ENCODE measurements at regions not wholly inside any gene's neighbourhood (a gene's known extent, or its start where the extent isn't known, plus 50 kb on each side); places are given as distances from the start of the nearest gene placed in this dataset.
"Not testable (repeated sequence)": the region's sequence is repeated elsewhere in the genome, so short reads cannot be mapped to it uniquely, and the experiment has no call there.

DNA sequence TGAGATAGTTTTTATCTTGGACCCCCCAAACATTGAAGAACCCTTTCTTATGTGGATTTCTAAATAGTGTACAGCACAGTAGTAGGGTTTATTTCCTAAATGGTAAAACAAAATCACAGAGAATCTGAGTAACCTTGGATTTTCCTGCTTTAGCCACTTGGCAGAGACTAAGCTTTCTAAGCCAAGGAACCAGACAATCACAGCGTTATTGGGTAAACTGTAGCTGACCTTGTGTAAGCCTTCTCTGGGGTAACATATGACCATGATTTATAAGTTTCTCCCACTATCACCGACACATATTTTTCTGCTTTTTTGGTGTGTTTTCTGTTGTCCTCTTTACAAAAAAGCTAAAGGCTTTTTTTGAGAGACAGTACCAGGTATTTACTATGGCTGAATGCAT lies 136.3 kb upstream of the PZP start:
- TF ChIP-seq, protein P1, sequence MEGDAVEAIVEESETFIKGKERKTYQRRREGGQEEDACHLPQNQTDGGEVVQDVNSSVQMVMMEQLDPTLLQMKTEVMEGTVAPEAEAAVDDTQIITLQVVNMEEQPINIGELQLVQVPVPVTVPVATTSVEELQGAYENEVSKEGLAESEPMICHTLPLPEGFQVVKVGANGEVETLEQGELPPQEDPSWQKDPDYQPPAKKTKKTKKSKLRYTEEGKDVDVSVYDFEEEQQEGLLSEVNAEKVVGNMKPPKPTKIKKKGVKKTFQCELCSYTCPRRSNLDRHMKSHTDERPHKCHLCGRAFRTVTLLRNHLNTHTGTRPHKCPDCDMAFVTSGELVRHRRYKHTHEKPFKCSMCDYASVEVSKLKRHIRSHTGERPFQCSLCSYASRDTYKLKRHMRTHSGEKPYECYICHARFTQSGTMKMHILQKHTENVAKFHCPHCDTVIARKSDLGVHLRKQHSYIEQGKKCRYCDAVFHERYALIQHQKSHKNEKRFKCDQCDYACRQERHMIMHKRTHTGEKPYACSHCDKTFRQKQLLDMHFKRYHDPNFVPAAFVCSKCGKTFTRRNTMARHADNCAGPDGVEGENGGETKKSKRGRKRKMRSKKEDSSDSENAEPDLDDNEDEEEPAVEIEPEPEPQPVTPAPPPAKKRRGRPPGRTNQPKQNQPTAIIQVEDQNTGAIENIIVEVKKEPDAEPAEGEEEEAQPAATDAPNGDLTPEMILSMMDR (IDR thresholded peaks at IDR 0.05; ENCODE audit: borderline replicate concordance, control extremely low read depth, extremely low read depth, insufficient read depth, missing control alignments): no peak
- DNase-seq (ENCODE audit: low spot score): no peak
- in situ Hi-C loops (cut with MboI; ENCODE audit: low sequenced_read_pairs, unreplicated experiment): loop anchor here (25.0 kb wide), 1 partner anchor 293 kb away; no protein-coding TSS in a partner anchor

DNA sequence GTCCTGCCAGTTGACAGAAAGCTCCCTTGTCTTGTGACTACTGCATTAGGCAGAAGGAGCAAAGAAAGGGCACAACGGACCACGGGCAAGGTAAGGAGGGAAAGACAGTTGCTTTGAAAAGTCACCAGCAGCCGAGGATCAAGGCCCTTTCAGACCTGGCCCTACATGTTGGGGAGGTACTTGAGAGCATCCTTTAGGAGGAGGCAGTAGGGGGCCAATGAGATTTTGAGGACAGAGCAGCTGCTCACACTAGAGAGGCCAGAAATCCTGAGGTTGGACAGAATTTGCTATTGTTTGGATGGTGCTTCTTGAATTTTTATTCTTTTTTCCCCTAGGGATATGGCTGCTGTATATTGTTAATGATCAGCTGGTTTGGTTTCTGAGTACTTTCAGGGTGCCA lies 135.5 kb upstream of the PZP start:
- in situ Hi-C loops (cut with MboI; ENCODE audit: low sequenced_read_pairs, unreplicated experiment): loop anchor here (25.0 kb wide), 1 partner anchor 294 kb away; no protein-coding TSS in a partner anchor
- TF ChIP-seq, protein P1 (IDR thresholded peaks at IDR 0.05; ENCODE audit: borderline replicate concordance, control extremely low read depth, extremely low read depth, insufficient read depth, missing control alignments): no peak
- no peak for DNase-seq (ENCODE audit: low spot score)

DNA sequence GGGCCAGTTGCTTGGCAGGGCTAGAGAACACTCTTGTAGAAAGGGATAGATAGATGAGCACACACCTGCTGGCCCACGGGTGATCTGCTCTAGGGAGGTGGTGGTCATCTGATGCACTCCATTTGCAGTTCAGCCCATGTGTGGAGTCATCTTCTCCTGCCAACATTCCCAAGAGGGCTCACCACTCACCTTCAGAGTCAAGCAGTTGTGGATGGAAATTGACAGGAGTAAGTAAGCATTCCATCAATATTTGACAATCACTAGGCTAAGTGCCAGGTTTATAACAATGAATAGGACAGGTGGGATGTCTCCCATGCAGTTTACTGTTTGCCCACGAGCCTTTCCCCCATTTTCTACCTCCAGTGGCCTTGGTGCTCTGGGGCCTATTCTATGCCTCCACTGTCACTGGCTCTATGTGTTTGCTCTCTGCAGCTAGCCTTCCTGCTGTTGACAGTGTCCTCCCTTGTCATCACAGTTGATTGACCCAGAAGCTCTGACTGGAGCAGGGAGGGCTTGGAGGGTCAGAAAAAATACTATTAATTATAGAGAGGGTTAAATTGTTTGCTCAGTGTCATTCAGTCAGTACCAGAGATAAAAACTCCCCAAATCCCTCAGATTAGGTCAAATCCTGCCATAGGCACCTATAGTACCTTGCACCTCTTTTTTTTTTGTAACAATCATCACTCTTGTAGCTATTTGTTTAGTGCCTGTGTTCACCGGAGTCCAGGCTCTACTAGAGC lies 134.6 kb upstream of the PZP start:
- no peak for DNase-seq (ENCODE audit: low spot score)
- TF ChIP-seq, protein P1 (IDR thresholded peaks at IDR 0.05; ENCODE audit: borderline replicate concordance, control extremely low read depth, extremely low read depth, insufficient read depth, missing control alignments): no peak
- in situ Hi-C loops (cut with MboI; ENCODE audit: low sequenced_read_pairs, unreplicated experiment): loop anchor here (25.0 kb wide), 1 partner anchor 295 kb away; no protein-coding TSS in a partner anchor

DNA sequence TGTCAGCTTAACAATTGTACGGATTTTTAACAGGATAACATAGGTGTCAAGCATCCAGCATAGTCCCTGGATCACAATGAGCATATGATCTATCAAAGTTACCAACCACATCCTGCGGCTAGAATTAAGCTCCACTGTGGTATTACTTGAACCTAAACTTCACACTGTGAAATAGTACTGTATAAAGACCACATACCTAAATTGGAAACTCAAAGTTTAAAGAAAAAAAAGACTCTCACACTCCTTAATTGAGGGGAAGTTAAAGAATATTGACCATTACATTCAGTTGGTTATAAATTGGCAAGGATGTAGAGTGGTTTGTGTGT lies 133.0 kb upstream of the PZP start:
- TF ChIP-seq, protein P1 (IDR thresholded peaks at IDR 0.05; ENCODE audit: borderline replicate concordance, control extremely low read depth, extremely low read depth, insufficient read depth, missing control alignments): no peak
- in situ Hi-C loops (cut with MboI; ENCODE audit: low sequenced_read_pairs, unreplicated experiment): loop anchor here (25.0 kb wide), 1 partner anchor 296 kb away; no protein-coding TSS in a partner anchor
- no peak for DNase-seq (ENCODE audit: low spot score)

DNA sequence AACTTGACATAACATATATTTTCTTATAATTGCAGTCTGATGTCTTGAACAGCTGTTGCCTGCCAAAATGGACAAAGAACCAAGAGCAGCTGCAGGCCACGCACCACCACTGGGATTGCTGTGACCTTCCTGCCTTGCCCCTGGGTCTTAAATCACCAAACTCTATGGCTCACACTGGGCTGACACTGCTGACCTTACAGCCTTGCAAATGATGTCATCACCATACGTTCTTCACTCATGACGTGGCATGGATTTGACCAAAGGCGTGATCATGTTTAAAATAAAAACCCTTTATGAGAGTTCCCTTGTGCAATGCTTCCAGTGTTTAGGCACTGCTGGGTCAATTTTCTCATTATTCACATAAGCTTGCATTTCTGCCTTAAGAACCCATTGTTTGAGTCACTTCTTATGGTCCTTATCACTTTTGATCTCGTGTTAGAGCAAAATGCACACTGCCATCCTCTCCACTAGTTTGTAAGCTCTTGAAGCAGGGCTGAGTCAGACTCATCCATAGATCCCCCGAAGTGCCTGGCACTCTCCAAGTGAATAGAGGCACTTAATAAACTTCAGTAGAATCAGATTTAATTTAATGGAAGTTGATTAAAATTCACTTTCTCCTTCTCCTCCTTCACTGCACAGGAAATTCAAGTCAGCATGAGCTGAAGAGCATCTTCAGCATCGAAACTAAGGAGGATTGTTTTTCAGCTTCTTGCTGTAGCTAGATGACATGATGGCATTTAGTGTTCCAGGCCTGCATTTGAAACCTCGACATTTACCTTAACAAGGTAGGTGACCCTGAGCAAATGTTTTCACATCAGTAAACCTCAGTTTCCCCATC lies 132.4 kb upstream of the PZP start:
- in situ Hi-C loops (cut with MboI; ENCODE audit: low sequenced_read_pairs, unreplicated experiment): loop anchor here (25.0 kb wide), 1 partner anchor 297 kb away; no protein-coding TSS in a partner anchor

DNA sequence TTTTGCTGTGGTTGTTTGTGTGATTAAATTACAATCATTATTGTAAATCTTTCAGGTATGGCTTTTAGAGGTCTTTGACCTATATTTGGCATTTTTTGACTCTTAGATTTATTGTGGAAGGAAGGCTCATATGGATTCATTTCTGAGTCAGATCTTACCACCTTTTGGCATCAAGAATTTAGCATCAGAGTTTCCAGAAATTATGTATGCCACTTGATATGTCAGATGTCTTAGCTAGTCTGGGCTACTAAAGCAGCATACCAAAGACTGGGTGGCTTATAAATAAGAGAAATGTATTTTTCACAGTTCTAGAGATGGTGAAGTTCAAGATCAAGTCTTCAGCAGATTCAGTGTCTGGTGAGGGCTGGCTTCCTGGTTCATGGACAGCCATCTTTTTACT lies 129.5 kb upstream of the PZP start:
- TF ChIP-seq, protein P1 (IDR thresholded peaks at IDR 0.05; ENCODE audit: borderline replicate concordance, control extremely low read depth, extremely low read depth, insufficient read depth, missing control alignments): no peak
- in situ Hi-C loops (cut with MboI; ENCODE audit: low sequenced_read_pairs, unreplicated experiment): loop anchor here (25.0 kb wide), 1 partner anchor 300 kb away; no protein-coding TSS in a partner anchor
- DNase-seq (ENCODE audit: low spot score): no peak

More for the DNA sequence above, 132.4 kb upstream of the PZP start:
- no peak for DNase-seq (ENCODE audit: low spot score)
- TF ChIP-seq, protein P1 (IDR thresholded peaks at IDR 0.05; ENCODE audit: borderline replicate concordance, control extremely low read depth, extremely low read depth, insufficient read depth, missing control alignments): no peak

DNA sequence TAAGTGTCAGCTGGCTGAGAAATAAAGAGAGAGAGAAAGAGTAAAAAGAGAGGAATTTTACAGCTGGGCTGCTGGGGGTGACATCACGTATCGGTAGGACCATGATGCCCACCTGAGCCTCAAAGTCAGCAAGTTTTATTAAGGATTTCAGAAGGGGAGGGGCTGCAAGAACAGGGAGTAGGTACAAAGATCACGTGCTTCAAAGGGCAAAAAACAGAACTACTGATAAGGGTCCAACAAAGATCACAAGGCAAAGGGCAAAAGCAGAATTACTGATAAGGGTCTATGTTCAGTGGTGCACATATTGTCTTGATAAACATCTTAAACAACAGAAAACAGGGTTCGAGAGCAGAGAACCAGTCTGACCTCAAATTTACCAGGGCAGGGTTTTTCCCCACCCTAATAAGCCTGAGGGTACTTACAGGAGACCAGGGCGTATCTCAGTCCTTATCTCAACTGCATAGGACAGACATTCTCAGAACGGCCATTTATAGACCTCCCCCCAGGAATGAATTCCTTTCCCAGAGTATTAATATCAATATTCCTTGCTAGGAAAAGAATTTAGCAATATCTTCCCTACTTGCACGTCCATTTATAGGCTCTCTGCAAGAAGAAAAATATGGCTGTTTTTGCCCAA lies 128.3 kb upstream of the PZP start:
- DNase-seq (ENCODE audit: low spot score): not testable (repeated sequence)
- in situ Hi-C loops (cut with MboI; ENCODE audit: low sequenced_read_pairs, unreplicated experiment): loop anchor here (25.0 kb wide), 1 partner anchor 301 kb away; no protein-coding TSS in a partner anchor
